ENCODE measurements at regions not wholly inside any gene's neighbourhood (a gene's known extent, or its start where the extent isn't known, plus 50 kb on each side); places are given as distances from the start of the nearest gene placed in this dataset.
A peak's percentile ranks its signal among the peaks of the same experiment; 100 is the strongest.

DNA sequence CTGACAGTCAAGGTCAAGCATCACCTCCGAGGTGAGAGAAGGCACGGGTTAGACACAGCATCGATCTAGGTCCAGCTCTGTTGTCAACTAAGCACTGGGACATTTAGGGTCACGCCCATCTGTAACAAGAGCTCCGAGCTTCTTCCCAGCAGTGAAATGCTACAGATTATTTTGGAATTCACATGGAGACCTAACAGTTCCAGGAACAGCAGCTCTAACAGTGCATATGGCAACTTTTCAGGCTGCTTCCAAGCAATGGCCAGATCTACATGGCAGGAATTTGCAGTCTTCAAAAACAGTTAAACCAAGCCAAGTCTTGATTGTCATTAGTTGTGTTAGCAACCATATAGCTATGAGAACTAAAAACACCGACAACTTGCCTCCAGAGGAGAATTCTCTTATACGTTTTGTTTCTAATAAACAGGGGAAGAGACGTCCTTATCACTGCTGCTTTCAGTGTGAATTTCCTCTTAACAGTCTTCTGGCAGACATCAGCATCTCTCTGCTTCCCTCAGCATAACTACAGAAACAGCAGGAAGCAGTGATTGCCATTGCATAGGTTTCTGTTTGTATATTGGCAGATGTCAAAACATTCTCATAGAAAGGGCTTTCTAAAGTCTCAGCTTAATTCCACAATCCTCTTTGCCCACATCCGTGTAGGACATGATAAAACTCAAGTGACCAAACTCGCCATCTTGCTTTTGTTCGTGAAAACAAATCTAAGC lies 242.1 kb upstream of the DAPK1 start:
- DNase-seq (ENCODE audit: low spot score) = no peak
- Mint-ChIP-seq H3K27me3 (ENCODE audit: unreplicated experiment) (peaks cover 5% of the 10 kb centered on the region), H3K4me3 (ENCODE audit: unreplicated experiment) (no peak overlapping the region), H3K9me3 (ENCODE audit: unreplicated experiment) (no peaks in the 10 kb centered on the region), H3K27ac (ENCODE audit: unreplicated experiment) (peak overlapping the region; percentile 36), H3K36me3 (ENCODE audit: low read depth, unreplicated experiment) (no peaks in the 10 kb centered on the region), H3K4me1 (ENCODE audit: unreplicated experiment) (peaks cover 11% of the 10 kb centered on the region)
- TF ChIP-seq, protein P1, sequence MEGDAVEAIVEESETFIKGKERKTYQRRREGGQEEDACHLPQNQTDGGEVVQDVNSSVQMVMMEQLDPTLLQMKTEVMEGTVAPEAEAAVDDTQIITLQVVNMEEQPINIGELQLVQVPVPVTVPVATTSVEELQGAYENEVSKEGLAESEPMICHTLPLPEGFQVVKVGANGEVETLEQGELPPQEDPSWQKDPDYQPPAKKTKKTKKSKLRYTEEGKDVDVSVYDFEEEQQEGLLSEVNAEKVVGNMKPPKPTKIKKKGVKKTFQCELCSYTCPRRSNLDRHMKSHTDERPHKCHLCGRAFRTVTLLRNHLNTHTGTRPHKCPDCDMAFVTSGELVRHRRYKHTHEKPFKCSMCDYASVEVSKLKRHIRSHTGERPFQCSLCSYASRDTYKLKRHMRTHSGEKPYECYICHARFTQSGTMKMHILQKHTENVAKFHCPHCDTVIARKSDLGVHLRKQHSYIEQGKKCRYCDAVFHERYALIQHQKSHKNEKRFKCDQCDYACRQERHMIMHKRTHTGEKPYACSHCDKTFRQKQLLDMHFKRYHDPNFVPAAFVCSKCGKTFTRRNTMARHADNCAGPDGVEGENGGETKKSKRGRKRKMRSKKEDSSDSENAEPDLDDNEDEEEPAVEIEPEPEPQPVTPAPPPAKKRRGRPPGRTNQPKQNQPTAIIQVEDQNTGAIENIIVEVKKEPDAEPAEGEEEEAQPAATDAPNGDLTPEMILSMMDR (IDR thresholded peaks at IDR 0.05; ENCODE audit: unreplicated experiment) = no peak

DNA sequence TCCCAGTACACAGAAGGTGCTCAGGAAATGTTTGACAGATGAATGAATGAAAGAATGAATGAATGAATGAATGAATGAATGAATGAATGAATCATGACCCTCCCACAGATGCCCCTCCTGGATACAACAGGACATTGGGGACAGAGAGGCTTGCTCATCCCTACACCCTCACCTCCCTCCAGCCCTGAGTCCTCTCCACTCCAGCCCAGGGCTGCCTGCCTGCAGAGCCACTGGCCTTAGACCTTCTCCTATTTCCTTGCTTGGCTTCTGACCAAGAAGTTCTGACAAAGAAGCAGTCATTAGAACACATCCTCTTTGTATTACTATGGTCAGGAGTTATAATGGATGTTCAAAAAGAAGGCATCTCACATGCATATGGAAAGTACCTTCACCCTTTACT lies 240.7 kb upstream of the DAPK1 start:
- H3K4me3 Mint-ChIP-seq (ENCODE audit: unreplicated experiment) = no peak overlapping the region
- H3K4me1 Mint-ChIP-seq (ENCODE audit: unreplicated experiment) = peaks cover 11% of the 10 kb centered on the region
- no peak for DNase-seq (ENCODE audit: low spot score)
- H3K36me3 Mint-ChIP-seq (ENCODE audit: low read depth, unreplicated experiment) = no peaks in the 10 kb centered on the region
- H3K27ac Mint-ChIP-seq (ENCODE audit: unreplicated experiment) = no peak overlapping the region
- TF ChIP-seq, protein P1 (IDR thresholded peaks at IDR 0.05; ENCODE audit: unreplicated experiment) = no peak
- peaks cover 5% of the 10 kb centered on the region for H3K27me3 Mint-ChIP-seq (ENCODE audit: unreplicated experiment)
- H3K9me3 Mint-ChIP-seq (ENCODE audit: unreplicated experiment) = no peaks in the 10 kb centered on the region

DNA sequence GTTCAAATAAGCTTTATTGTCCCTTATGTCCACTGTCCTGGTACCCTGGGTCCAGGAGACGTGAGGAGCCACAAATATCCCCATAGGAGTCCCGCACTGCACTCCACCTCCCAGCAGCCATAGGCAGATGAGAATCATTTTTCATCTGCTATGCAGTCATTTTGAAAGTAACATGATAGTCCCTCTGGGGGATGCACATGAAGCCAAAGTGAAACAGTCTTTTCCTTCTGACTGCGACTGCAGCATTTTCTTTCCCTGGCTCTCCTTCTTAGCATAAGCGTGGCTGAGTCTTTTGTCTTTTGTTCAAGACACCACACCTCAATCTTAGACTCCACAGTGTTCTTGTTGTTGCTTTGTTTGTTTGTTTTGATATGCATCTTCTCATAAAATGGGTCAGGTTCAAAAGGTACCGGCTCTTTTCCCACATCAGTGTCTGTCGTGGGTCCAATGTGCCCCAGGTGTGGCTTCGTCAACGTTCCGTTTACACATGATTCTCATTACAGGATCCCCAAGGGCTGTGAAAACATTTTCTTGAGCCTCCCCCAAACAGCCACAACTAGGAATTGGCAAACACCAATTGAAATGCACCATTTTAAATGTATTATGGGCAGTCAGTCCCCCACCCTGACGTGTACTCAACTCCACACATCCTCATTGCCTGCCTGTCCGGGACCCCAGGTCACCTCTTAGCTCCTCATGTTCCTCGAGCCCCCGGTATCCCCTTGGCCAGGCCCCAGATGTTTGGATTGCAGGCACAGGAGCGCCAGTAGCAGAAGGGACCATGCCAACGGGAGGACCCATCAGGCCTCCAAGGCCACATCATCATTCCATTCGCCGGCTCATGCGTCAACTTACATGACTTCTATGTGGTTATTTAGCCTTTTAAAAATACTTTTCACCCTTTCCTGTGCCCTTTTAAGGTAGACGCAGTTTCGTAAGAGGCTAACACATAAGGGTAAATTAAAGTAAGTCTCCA lies 237.8 kb upstream of the DAPK1 start:
- peaks cover 11% of the 10 kb centered on the region for H3K4me1 Mint-ChIP-seq (ENCODE audit: unreplicated experiment)
- no peaks in the 10 kb centered on the region for H3K9me3 Mint-ChIP-seq (ENCODE audit: unreplicated experiment)
- H3K4me3 Mint-ChIP-seq (ENCODE audit: unreplicated experiment) = no peak overlapping the region
- DNase-seq (ENCODE audit: low spot score) = no peak
- H3K36me3 Mint-ChIP-seq (ENCODE audit: low read depth, unreplicated experiment) = no peaks in the 10 kb centered on the region
- no peak overlapping the region for H3K27ac Mint-ChIP-seq (ENCODE audit: unreplicated experiment)
- H3K27me3 Mint-ChIP-seq (ENCODE audit: unreplicated experiment) = peaks cover 5% of the 10 kb centered on the region
- TF ChIP-seq, protein P1 (IDR thresholded peaks at IDR 0.05; ENCODE audit: unreplicated experiment) = no peak

DNA sequence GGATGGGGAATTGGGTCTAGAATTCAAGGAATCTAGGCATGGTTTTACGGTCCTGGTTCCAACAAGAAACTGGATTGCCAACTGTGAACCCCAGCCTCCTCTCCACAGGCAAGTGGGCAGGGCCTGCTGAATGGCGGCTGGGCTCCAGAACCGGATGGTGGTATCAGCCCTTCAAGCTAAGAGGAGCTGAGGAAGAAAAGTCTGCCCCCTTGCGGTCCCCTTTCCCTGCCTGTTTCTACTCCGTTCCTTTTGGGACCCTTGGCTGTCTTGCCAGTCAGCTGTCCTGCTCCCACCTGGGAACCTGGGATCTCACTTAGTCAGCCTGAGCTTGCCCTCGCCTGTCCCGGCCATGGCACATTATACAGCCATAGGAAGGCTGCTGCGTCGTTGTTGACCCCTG lies 234.4 kb upstream of the DAPK1 start:
- H3K9me3 Mint-ChIP-seq (ENCODE audit: unreplicated experiment) = no peaks in the 10 kb centered on the region
- H3K27me3 Mint-ChIP-seq (ENCODE audit: unreplicated experiment) = no peaks in the 10 kb centered on the region
- H3K4me1 Mint-ChIP-seq (ENCODE audit: unreplicated experiment) = peaks cover 6% of the 10 kb centered on the region
- no peaks in the 10 kb centered on the region for H3K36me3 Mint-ChIP-seq (ENCODE audit: low read depth, unreplicated experiment)
- TF ChIP-seq, protein P1 (IDR thresholded peaks at IDR 0.05; ENCODE audit: unreplicated experiment) = peak; percentile 22
- H3K27ac Mint-ChIP-seq (ENCODE audit: unreplicated experiment) = no peak overlapping the region
- DNase-seq (ENCODE audit: low spot score) = peak; percentile 7
- H3K4me3 Mint-ChIP-seq (ENCODE audit: unreplicated experiment) = no peak overlapping the region
